HFFc6 (cell line): ENCODE measurements at regions not wholly inside any gene's neighbourhood (a gene's known extent, or its start where the extent isn't known, plus 50 kb on each side); places are given as distances from the start of the nearest gene placed in this dataset. TPM values are rescaled to one million over a fixed set of nuclear protein-coding genes. Genes with fewer than 3 reads are reported as not detected.

Source experiments
- DNase-seq: peaks from one replicate; pipeline ENCODE4 v3.0.0-alpha.2; 2018
- H3K27ac Mint-ChIP-seq: 2 replicates; pipeline ENCODE4 v1.8.0; 2020; ENCODE audit warnings: mild to moderate bottlenecking, mixed read lengths
- H3K27me3 Mint-ChIP-seq: 2 replicates; pipeline ENCODE4 v1.8.0; 2021; ENCODE audit warnings: mild to moderate bottlenecking, moderate library complexity, mixed read lengths; ENCODE audit not compliant: insufficient read depth
- H3K36me3 Mint-ChIP-seq: 2 replicates; pipeline ENCODE4 v1.8.0; 2021; ENCODE audit warnings: low read depth, mixed read lengths
- H3K4me1 Mint-ChIP-seq: 2 replicates; pipeline ENCODE4 v1.8.0; 2020; ENCODE audit warnings: low read depth, mixed read lengths
- H3K4me3 Mint-ChIP-seq: 2 replicates; pipeline ENCODE4 v1.8.0; 2020; ENCODE audit warnings: mild to moderate bottlenecking, moderate library complexity, mixed read lengths
- H3K9me3 Mint-ChIP-seq: 2 replicates; pipeline ENCODE4 v1.8.0; 2020; ENCODE audit warnings: mild to moderate bottlenecking, mixed read lengths
- CTCF ChIP-seq: fragments of 200-600 bp; sonication (generic); IDR thresholded peaks from 2 replicates; pipeline ENCODE4 v1.5.0; 2021; ENCODE audit warnings: antibody characterized with exemption, mild to moderate bottlenecking
- microRNA-seq: library from miRNA; unstranded; fragments of <30 nt; microRNA quantifications from one replicate; pipeline ENCODE4, GENCODE V29; 2019

GRCh38 chr18:66668706-66669105 lies 64.8 kb upstream of the CDH19 start:
- Mint-ChIP-seq H3K27me3 (no peaks in the 10 kb centered on the region), H3K36me3 (no peaks in the 10 kb centered on the region), H3K4me3 (no peak overlapping the region), H3K9me3 (peaks cover 35% of the 10 kb centered on the region), H3K27ac (no peak overlapping the region), H3K4me1 (no peaks in the 10 kb centered on the region)
- no peak for TF ChIP-seq CTCF
- DNase-seq, result no peak

- Mint-ChIP-seq H3K27me3 (no peaks in the 10 kb centered on the region), H3K4me1 (no peaks in the 10 kb centered on the region), H3K36me3 (no peaks in the 10 kb centered on the region; the same call in 1 of the 2 replicates), H3K27ac (no peak overlapping the region), H3K4me3 (no peak overlapping the region), H3K9me3 (peaks cover 44% of the 10 kb centered on the region)
- no peak for TF ChIP-seq CTCF
- no peak for DNase-seq
These were observed 58.7 kb upstream of the CDH19 start for GRCh38 chr18:66662632-66663031.

GRCh38 chr18:66655407-66655806 lies 51.5 kb upstream of the CDH19 start:
- peaks cover 45% of the 10 kb centered on the region for H3K9me3 Mint-ChIP-seq
- no peak overlapping the region for H3K27ac Mint-ChIP-seq
- no peak for TF ChIP-seq CTCF
- no peaks in the 10 kb centered on the region for H3K4me1 Mint-ChIP-seq
- H3K4me3 Mint-ChIP-seq, result no peak overlapping the region
- H3K36me3 Mint-ChIP-seq, result peaks cover 6% of the 10 kb centered on the region; the same call in 1 of the 2 replicates
- no peaks in the 10 kb centered on the region for H3K27me3 Mint-ChIP-seq
- no peak for DNase-seq

Small RNA genes in the stretch of these regions (microRNA-seq; reads per million reads assigned to microRNA genes)
- not detected for gene MIR5011
